Stimulated activated CD4-positive, alpha-beta T cell treated with anti-CD3 and anti-CD28 coated beads, Interleukin-12 subunit alpha, Interleukin-12 subunit beta, amount 100 ng/mL, for 4 hours (primary cell): ENCODE measurements at regions not wholly inside any gene's neighbourhood (a gene's known extent, or its start where the extent isn't known, plus 50 kb on each side); places are given as distances from the start of the nearest gene placed in this dataset.

Source experiments
- DNase-seq: peaks from one replicate; pipeline ENCODE4 v3.0.0-alpha.2; 2020

- DNase-seq: no peak
Observed at GRCh38 chr18:77600674-77601073, 351.0 kb downstream of the GALR1 start.

DNA sequence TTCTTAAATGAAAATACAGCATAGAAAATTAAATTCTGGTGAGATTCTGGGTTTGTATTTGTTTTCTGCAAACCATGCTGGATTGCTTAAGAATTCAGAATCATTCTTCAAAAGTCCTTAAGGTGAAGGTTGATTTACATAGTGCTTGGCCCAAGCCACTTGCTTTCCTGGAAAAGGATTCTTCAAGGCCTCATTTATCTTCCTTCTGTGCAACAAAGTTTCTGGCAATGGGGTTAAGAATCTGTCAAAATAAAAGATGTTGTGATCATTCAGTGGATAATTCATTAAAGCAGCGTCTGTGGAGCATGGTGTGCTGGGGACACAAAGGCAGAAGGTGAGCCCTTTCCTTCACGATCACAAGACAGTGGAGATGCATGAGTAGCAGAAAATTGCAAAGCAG, 351.9 kb downstream of the GALR1 start:
- no peak for DNase-seq

- no peak for DNase-seq
Observed at GRCh38 chr18:77607087-77607486, 357.4 kb downstream of the GALR1 start.

DNA sequence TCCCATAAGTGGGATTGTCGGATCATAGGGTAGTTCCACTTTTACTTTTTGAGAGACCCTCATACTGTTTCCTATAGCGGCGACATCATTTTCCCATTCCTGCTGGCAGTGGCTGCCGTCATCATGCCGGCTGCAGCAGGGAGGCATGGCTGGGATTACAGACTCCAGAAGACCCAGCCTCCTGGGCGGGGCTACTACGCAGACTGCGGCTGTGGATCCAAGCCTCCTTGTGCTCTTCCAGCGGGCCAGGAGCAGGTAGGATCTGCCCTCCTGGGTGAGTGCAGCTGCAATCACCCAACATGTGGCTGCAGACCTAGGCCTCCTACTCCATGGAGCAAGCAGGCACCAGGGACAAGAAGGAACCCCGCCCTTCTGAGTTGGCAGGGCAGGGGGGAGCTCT, 359.2 kb downstream of the GALR1 start:
- no peak for DNase-seq

GRCh38 chr18:77617694-77618093, 368.0 kb downstream of the GALR1 start:
- no peak for DNase-seq

GRCh38 chr18:77619525-77619924, 369.9 kb downstream of the GALR1 start:
- DNase-seq: no peak

GRCh38 chr18:77622009-77622692, 372.5 kb downstream of the GALR1 start:
- no peak for DNase-seq

- no peak for DNase-seq
Observed at GRCh38 chr18:77632758-77633157, 383.1 kb downstream of the GALR1 start.

DNA sequence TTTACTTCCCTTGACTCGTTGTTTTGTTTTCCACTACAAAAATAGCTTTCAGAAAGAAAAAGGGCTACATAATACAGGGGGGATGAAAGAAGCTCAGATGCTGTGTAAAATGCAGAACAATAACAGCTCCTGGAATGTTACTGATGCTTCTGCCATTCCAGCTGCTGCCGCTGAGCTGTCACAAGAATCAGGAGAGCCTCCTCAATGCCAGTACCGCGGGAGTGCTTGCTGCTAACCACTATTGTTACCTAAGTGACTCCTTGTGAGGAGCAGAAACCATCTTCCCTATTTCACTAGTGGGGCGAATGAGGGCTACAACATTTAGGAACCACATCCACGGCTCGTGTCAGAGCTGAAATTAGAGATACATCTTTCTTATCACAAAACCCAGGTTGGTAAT, 384.8 kb downstream of the GALR1 start:
- DNase-seq: no peak

- DNase-seq: no peak
Observed at GRCh38 chr18:77635451-77635850, 385.8 kb downstream of the GALR1 start.

DNA sequence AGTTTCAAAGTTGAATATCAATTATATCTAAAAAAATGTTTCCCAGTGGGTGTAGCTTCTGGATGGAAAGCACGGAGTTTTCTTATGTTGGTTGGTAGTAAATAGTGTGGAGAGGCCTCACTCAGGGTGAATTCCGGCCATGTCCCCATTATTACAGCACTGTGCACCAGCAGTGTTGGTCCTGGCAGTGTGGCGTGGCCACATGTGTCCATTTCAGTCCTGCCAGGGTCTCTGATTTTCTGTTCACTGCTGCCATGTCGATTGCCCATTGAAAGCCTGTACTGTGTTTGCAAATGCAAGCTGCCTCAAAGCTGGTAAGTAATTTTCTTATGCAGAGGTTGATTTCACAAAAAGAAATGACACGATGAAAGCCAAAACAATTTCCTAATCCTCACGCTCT, 386.2 kb downstream of the GALR1 start:
- no peak for DNase-seq

DNA sequence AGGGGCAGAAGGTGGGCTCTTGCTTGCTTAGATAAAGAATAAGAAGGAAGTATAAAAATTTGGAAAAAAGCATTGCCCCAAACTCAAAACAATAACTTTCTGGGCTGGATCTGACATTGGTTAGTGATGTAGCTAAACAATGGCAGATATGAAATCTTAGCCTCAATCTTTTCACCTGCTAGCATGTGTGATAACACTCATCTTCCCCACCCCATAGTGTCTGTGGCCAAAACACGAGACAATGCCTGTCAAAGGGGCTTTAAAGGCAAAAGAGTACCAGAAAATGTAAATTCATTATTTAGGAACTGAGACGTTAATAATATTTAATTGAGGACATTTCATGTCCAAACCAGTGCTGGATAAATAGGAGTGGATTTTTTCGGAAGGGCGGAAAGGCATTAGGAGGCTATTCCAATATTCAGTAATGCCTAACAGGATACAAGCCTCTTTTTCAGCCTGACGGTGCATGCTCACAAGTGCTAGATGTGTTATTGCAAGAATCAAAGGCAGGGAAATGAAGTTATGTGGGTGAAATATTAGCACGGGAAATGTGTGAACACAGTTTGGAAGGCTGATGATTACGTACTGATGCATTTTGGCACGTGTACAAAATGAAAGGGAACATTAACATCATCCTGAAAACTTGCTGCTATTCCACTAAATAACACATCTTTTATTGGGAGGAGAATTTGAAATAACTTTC, 395.7 kb downstream of the GALR1 start:
- DNase-seq: no peak

GRCh38 chr18:77647472-77647871, 397.8 kb downstream of the GALR1 start:
- no peak for DNase-seq

GRCh38 chr18:77648411-77648810, 398.8 kb downstream of the GALR1 start:
- DNase-seq: no peak

DNA sequence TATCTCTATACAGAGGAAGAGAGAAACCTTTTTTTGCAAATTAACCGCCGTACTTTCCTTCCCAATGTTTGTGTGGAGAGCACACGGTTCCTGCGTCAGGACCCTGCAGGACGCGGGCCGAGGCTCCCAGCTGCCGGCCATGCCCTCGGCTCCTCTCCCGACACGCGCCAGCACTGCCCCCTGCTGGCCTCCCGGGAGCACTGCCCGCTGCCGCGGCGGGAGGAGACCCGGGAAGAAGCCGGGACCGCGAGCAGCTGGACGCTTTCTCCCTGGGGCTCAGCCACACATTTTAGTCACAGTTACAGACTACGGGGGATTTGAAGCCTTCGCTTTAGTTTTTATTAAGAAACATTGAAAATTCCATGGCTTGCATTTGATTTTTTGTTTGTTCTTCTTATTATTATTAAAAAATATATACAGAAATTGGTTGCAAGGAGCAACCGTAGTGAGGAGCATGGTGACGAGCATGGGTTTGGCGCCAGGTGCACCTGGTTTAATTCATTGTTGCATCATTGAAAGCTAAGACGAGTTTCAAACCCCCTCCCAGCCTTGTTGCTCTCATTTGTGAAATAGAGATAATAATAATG, 401.2 kb downstream of the GALR1 start:
- peak; percentile 59 for DNase-seq

DNA sequence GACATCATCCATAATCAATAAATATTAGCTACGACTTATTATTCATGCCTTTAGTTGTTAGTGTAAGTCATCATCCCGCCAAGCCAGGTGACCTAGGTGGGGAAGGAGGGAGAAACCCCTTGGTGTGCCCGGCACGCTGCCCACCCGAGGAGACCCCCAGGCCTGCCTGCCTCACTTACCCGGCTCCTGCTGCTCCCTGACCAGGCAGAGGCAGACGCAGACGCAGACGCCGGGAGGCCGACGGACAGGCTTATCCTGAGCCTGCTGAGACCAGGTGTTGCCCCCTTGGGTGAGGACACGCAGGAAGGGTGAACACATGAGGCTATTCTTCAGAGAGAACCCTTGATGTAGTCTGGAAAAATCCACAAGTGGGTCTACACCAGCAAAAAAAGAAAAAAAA, 401.8 kb downstream of the GALR1 start:
- DNase-seq: no peak

DNA sequence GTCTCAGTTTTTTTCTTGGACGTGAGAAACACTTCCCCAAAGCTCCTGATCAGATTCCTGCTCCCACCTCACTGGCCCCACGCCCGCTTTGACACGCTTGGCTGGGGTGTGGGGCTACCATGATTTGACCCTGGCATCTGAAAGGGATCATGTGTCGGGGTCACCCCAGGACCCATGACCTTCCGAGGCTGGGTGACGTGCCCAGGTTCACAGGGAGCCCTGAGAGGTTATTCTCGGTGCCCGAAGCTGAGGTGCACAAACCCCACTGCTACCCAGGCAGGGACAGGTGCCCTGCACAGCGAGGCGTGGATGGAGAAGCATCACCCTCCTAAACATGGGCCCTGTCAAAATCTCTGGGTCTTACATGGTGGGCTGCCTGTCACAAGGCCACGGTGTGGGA, 404.1 kb downstream of the GALR1 start:
- DNase-seq: no peak

GRCh38 chr18:77654302-77654701, 404.7 kb downstream of the GALR1 start:
- no peak for DNase-seq

- no peak for DNase-seq
Observed at GRCh38 chr18:77657651-77658298, 408.1 kb downstream of the GALR1 start.

DNA sequence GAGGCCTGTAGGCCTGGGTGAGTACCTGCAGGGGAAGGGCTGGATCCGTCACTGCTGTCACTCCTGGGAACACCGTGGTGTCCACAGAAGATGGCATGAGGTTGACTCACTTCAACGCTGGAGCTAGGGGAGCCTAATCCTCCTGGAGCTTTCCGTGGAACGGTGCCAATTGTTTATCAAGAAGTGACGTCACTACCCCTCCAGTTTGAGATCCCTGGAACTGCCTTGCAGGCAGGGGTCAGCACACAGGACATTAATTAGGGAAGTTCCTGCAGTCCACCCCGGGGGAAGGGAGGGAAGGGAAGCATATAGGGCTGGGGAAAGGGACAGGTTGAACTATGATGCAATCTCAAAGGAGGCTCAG, 408.6 kb downstream of the GALR1 start:
- no peak for DNase-seq

DNA sequence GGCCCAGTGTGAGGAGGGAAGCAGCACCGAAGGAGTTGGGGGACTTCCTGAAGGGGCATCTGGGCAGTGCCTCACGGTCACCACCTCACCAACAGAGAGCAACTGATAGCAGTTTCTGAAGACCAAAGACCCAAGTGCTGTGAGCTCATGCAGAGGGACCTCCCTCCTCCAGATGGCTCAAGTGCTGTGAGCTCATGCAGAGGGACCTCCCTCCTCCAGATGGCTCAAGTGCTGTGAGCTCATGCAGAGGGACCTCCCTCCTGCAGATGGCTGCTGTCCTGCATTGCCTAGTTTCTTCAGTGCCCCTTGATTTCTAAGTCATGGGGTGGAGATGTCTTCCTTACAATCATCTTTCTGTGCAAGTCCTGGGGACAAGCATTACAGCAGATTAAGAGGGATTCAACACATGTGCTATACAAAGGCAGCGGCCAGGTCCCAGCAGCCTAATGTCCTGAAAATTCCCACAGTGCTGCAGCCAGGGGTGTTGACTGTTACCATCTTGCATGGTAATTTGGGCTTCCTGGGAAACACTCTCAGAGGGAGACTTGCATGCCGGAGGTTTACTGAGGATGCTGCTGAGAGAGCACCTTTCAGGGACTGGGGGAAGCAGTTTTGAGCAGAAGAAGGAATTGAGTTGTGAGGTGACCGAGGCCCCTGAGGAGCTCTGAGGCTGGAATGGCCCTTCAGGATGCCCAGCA, 409.3 kb downstream of the GALR1 start:
- DNase-seq: no peak

DNA sequence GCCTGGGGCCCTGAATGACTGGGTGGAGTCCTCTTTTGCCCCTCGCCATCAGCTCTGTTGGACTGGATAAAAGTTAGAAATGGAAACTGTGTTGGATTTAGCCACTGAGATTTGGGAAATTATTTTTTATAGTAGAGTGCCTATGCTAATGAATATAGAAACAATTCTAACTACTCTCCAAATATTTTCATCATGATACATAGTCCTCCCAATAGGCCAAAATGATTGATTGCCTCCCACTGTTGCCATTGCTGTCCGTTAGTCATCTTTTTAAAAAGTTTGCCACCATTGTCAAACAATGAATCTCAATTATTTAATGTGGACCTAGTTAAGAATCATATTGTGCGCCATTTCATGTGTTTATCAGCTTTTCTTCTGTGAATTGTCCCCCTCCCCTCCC, 417.0 kb downstream of the GALR1 start:
- no peak for DNase-seq

DNA sequence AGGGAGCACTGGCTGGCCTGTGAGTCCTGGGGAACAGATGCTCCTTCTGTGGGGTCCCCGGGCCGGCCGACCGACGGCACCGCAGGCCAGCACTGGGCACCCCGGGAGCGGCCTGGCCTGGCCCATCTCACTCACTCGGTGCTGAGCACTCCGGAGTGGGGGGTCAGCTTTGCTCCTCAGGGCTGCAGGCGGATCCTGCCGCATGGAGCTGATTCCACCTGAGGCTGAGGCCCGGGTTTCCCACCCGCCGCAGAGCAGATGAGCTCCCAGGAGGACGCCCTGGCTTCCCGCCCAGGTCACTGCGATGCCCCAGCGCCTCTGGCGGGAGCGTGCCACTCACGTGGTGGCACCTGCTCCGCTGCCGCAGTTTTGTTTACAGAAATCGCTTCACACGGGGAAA, 418.6 kb downstream of the GALR1 start:
- DNase-seq: no peak
